Neural cell (in vitro differentiated cells): ENCODE measurements at regions not wholly inside any gene's neighbourhood (a gene's known extent, or its start where the extent isn't known, plus 50 kb on each side); places are given as distances from the start of the nearest gene placed in this dataset.

ENCODE experiments used
- H2AFZ ChIP-seq: fragments of 200-600, 300-800 bp; sonication (generic), shearing (Covaris generic); 2 replicates; pipeline ENCODE4 v1.6.0; 2014; ENCODE audit warnings: low read depth, mild to moderate bottlenecking, antibody characterized with exemption, low read length, moderate library complexity
- H3F3A ChIP-seq: fragments of 200-600 bp; shearing (Covaris generic); 2 replicates; pipeline ENCODE4 v1.6.1; 2016; ENCODE audit warnings: mild to moderate bottlenecking, moderate library complexity, mixed read lengths, antibody characterized with exemption, low read length; ENCODE audit not compliant: insufficient read depth, poor library complexity, severe bottlenecking
- H3K27ac ChIP-seq: fragments of 200-600, 300-800 bp; sonication (generic), shearing (Covaris generic); 2 replicates; pipeline ENCODE4 v1.5.1; 2014; ENCODE audit warnings: mild to moderate bottlenecking, low read length, moderate library complexity
- H3K27me3 ChIP-seq: fragments of 300-800, 200-600 bp; sonication (generic), shearing (Covaris generic); 2 replicates; pipeline ENCODE4 v1.6.0; 2014; ENCODE audit warnings: mild to moderate bottlenecking, low read depth, low read length, moderate library complexity; ENCODE audit not compliant: insufficient read depth
- H3K36me3 ChIP-seq: fragments of 300-800, 200-600 bp; sonication (generic), shearing (Covaris generic); 2 replicates; pipeline ENCODE4 v1.5.1; 2014; ENCODE audit warnings: mild to moderate bottlenecking, antibody characterized with exemption, low read length, moderate library complexity; ENCODE audit not compliant: insufficient read depth
- H3K4me2 ChIP-seq: fragments of 300-800, 200-600 bp; sonication (generic), shearing (Covaris generic); 2 replicates; pipeline ENCODE4 v1.6.0; 2014; ENCODE audit warnings: mild to moderate bottlenecking, low read length
- H3K4me3 ChIP-seq: fragments of 300-800, 200-600 bp; sonication (generic), shearing (Covaris generic); 2 replicates; pipeline ENCODE4 v1.5.1; 2014; ENCODE audit warnings: mild to moderate bottlenecking, low read length, moderate library complexity
- H3K79me2 ChIP-seq: fragments of 200-600 bp; shearing (Covaris generic); replicated peaks from 2 replicates; pipeline ENCODE4 v1.6.0; 2014; ENCODE audit warnings: mild to moderate bottlenecking, low read length, moderate library complexity; ENCODE audit not compliant: insufficient read depth
- H3K9ac ChIP-seq: fragments of 300-800, 200-600 bp; sonication (generic), shearing (Covaris generic); 2 replicates; pipeline ENCODE4 v1.6.1; 2016; ENCODE audit warnings: mild to moderate bottlenecking, low read length, mixed read lengths
- H3K9me2 ChIP-seq: fragments of 200-600 bp; shearing (Covaris generic); 2 replicates; pipeline ENCODE4 v1.6.1; 2016; ENCODE audit warnings: mild to moderate bottlenecking, low read length, mixed read lengths; ENCODE audit not compliant: insufficient read depth
- H3K9me3 ChIP-seq: fragments of 200-600, 300-800 bp; sonication (generic), shearing (Covaris generic); 2 replicates; pipeline ENCODE4 v1.6.1; 2016; ENCODE audit warnings: mild to moderate bottlenecking, mixed run types, low read length, moderate library complexity, mixed read lengths
- H4K20me1 ChIP-seq: fragments of 200-600 bp; shearing (Covaris generic); 2 replicates; pipeline ENCODE4 v1.6.1; 2016; ENCODE audit warnings: mild to moderate bottlenecking, mixed run types; ENCODE audit not compliant: insufficient read depth
- CTCF ChIP-seq: fragments of 450-650 bp; IDR thresholded peaks from 2 replicates; pipeline ENCODE4 v1.5.1; 2014; ENCODE audit warnings: antibody characterized with exemption, mild to moderate bottlenecking, moderate library complexity; ENCODE audit not compliant: poor library complexity, severe bottlenecking
- EP300 ChIP-seq: fragments of 450-650 bp; conservative IDR thresholded peaks from 2 replicates; pipeline ENCODE4 v1.6.1; 2014; ENCODE audit warnings: antibody characterized with exemption, mild to moderate bottlenecking, moderate library complexity; ENCODE audit not compliant: poor library complexity, severe bottlenecking
- EZH2 ChIP-seq: fragments of 200-600, 300-800 bp; shearing (Covaris generic), sonication (generic); IDR thresholded peaks from 2 replicates; pipeline ENCODE4 v1.6.1; 2014; ENCODE audit warnings: antibody characterized with exemption, low read length, borderline replicate concordance, mild to moderate bottlenecking; ENCODE audit not compliant: insufficient read depth, poor library complexity, severe bottlenecking
- MXI1 ChIP-seq: fragments of 450-650 bp; conservative IDR thresholded peaks from 2 replicates; pipeline ENCODE4 v1.6.1; 2014; ENCODE audit warnings: antibody characterized with exemption, mild to moderate bottlenecking; ENCODE audit not compliant: poor library complexity, severe bottlenecking
- POLR2AphosphoS5 ChIP-seq: IDR thresholded peaks from 2 replicates; pipeline ENCODE4 v1.6.1; 2012
- RAD21 ChIP-seq: fragments of 450-650 bp; conservative IDR thresholded peaks from 2 replicates; pipeline ENCODE4 v1.6.1; 2014; ENCODE audit warnings: antibody characterized with exemption, mild to moderate bottlenecking, moderate library complexity
- REST ChIP-seq: IDR thresholded peaks from 2 replicates; pipeline ENCODE4 v1.6.1; 2012; ENCODE audit warnings: borderline replicate concordance
- SMC3 ChIP-seq: fragments of 450-650 bp; conservative IDR thresholded peaks from 2 replicates; pipeline ENCODE4 v1.6.1; 2014; ENCODE audit warnings: antibody characterized with exemption, mild to moderate bottlenecking, moderate library complexity; ENCODE audit not compliant: poor library complexity
- TAF1 ChIP-seq: IDR thresholded peaks from 2 replicates; pipeline ENCODE4 v1.6.1; 2012; ENCODE audit warnings: low read depth

GRCh38 chr17:72444517-72445054, 323.8 kb downstream of the SOX9 start:
- TF ChIP-seq EZH2 (no peak), POLR2AphosphoS5 (no peak), CTCF (no peak), EP300 (no peak), REST (no peak), MXI1 (no peak), TAF1 (no peak), RAD21 (no peak), SMC3 (no peak)
- H3K27ac ChIP-seq, result no peak overlapping the region

GRCh38 chr17:72445055-72445991, 324.5 kb downstream of the SOX9 start:
- no peaks in the 10 kb centered on the region for H3K9me3 ChIP-seq
- no peaks in the 10 kb centered on the region for H3K27me3 ChIP-seq
- H3K9me2 ChIP-seq, result no peaks in the 10 kb centered on the region
- H3F3A ChIP-seq, result no peaks in the 10 kb centered on the region
- no peak overlapping the region for H2AFZ ChIP-seq
- TF ChIP-seq MXI1 (no peak), TAF1 (no peak), RAD21 (no peak), POLR2AphosphoS5 (no peak), EP300 (no peak), REST (no peak), SMC3 (no peak), EZH2 (no peak), CTCF (no peak)
- H4K20me1 ChIP-seq, result no peaks in the 10 kb centered on the region
- H3K79me2 ChIP-seq, result no peaks in the 10 kb centered on the region
- no peak overlapping the region for H3K27ac ChIP-seq
- no peak overlapping the region for H3K4me3 ChIP-seq
- H3K4me2 ChIP-seq, result no peak overlapping the region
- no peak overlapping the region for H3K9ac ChIP-seq
- H3K36me3 ChIP-seq, result no peaks in the 10 kb centered on the region

More at GRCh38 chr17:72444517-72445054, 323.8 kb downstream of the SOX9 start:
- Histone ChIP-seq H3K9ac (no peak overlapping the region), H2AFZ (no peak overlapping the region), H3K4me3 (no peak overlapping the region), H3K4me2 (no peak overlapping the region), H3K27me3 (no peaks in the 10 kb centered on the region), H3K9me3 (no peaks in the 10 kb centered on the region), H3F3A (no peaks in the 10 kb centered on the region), H3K79me2 (no peaks in the 10 kb centered on the region), H4K20me1 (no peaks in the 10 kb centered on the region), H3K36me3 (no peaks in the 10 kb centered on the region), H3K9me2 (no peaks in the 10 kb centered on the region)
